NCI-H1694 treated with DMSO at 0.1 percent for 48 hours (cell line): ENCODE measurements at regions not wholly inside any gene's neighbourhood (a gene's known extent, or its start where the extent isn't known, plus 50 kb on each side); places are given as distances from the start of the nearest gene placed in this dataset.
"Not testable (repeated sequence)": the region's sequence is repeated elsewhere in the genome, so short reads cannot be mapped to it uniquely, and the experiment has no call there.

ENCODE experiments used
- DNase-seq: peaks from one replicate; lab custom pipeline; 2025; lab: John Stamatoyannopoulos, UW

DNA sequence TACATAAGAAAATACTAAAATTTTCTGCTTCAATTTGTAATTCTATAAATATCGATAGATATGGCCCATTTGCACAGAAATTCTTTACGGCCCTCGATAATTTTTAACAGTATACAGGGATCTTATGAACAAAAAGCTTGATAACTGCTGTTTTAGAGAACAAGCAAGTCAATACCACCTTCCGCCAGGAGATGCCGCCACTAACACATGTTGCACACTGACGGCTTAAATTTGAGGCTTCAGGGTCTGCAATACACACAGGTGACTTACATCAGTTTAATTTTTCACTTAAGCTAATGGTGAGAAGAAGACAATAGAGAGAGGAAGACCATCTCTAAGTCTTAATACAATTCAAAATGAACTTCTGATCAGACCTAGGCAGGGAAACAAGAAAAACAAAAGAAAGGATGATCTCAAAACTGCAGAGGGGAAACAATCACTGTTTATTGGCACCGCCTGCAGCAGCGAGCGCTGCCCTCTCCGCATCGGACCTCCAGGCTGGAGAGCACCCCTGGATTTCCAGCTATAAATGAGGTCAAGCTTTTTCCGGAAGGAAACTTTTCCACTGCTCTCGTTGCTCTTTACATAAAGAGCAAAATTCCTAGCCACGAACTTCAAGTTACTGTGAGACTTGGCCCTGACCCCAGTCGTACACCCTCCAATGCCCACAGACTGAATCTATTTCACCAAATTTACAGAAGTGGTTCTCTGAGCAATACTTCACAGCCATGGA lies 53.9 kb downstream of the OTOR start:
- peak; percentile 32 for DNase-seq

DNA sequence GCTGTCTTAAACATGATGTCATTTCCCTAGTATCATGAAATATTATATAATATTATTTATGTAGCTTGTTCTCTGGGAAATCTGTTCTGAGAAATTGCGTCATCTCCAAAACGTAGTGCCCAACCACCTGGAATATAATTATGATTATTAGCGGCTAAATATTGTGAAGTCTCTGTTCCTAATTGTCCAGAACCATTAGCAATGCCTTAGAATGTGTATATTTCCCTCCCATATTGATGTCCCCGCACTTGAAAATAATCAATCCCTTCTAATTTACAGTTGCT lies 54.4 kb downstream of the OTOR start:
- DNase-seq: no peak

DNA sequence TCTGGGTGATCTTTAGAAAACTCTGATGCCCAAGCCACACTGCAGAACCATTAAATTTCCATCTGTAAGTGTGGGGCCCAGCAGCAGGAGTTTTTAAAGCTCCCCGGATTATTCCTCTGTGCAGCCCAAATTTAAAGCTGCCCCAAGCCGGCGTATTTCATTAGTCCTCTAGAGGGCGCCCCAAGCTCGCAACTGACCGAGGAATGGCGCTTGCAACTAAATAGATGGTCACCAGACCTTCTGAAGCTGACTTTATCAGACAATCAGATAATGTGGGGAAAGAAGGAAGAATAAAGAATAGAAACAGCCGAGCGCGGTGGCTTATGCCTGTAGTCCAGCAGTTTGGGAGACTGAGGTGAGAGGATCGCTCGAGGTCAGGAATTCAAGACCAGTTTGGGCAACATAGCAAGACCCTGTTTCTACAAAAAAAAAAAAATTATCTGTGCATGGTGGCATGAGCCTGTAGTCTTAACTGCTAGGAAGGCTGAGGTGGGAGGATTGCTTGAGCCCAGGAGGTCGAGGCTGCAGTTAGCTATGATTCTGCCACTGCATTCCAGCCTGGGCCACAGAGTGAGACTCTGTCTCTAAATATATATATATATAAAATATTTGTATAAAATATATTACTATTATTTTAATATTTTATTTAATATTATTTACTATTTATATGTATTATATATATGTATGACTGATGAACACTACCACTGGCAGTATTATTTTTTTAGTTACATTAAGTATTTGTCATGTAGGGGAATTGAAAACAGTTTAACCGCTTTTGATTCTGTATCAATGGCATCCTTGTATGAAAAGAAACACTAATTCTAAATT lies 56.0 kb downstream of the OTOR start:
- DNase-seq: peak; percentile 52

DNA sequence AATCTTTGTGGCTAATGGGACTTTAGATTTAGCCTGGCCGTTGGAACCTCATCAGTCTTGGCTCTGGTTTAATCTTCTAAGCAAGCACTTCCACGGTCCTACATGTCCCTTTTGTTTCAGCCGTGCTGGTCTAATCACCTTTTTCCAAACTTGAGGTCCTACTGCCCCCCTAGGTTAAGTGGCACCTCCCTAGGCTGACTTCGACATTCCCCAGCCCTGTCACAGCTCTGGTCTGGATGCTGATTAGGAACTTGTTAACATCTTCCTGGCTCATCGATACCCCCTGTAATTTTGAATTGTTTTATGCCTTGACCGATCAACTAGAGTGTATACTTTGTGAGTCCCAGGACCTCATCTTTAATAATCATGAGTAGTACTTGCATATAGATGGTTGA lies 56.6 kb downstream of the OTOR start:
- DNase-seq: no peak

DNA sequence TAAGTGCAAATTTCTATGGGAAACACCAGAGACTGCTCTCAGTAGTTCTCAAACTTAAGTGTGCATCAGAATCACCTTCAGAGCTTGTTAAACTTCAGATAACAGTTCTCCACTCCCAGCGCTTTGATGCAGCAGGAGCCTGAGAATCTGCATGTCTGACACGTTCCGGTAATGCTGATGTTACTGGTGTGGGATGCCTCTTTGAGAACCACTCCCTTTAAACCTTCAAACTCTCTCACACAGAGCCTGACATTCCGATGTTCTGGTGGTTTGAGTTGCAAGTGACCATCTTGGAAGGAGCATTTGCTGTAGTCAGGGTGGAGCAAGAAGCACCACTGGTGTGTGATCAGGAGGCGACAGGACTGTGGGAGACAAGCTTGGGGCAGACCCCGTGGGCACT lies 57.9 kb downstream of the OTOR start:
- DNase-seq: no peak

DNA sequence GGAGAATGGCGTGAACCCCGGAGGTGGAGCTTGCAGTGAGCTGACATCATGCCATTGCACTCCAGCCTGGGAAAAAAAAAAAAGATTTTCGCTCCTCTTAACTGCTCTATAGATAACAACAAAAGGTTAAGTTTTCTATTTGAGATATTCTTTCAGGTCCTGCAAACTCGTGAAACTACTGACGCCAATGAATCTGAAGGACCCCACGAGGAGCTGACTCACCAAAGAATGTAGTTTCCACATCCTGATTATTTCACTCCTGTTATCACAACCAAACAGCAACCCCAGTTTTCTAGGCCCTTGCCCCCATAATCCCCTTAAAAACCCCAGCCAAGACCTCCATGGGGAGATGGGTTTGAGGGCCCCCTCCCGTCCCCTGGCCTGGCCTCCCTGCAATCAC lies 58.7 kb downstream of the OTOR start:
- no peak for DNase-seq

DNA sequence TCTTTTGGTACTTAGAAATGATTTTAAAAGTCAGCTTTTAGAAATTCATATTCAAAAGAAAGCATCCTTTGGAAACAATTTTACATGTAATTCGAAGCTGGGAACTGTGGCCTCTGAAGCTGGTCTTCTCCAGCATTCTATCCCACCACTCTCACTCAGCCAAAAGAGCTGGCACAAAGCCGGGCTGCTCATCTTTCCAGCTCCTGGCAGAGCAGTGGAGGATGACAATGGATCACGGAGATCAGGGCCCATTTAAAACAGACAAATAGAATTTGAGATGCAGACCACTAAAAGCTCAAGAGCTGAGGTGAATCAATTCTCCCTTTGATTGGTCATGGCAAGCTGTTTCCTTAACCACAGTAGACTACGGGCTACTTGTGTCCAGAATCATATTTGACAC lies 60.6 kb downstream of the OTOR start:
- no peak for DNase-seq

DNA sequence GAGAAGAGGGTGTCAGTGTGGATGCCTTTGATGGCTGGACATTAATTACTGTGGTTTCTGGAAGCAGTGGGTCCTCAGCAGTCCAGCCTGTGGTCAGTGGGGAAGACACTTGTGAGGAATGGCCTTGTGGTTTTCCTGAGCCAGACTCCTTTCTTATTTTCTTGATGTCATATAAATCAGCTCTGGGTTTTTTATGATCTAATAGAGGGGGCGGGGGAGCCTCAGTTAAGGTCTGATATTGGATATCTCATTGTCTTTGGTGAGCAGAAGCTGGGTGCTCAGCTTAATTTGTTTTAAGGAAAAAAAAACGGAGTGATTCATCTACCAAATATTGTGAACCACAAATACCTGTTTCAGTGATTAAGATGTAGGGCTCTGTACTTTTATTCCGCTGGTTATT lies 62.1 kb downstream of the OTOR start:
- no peak for DNase-seq

DNA sequence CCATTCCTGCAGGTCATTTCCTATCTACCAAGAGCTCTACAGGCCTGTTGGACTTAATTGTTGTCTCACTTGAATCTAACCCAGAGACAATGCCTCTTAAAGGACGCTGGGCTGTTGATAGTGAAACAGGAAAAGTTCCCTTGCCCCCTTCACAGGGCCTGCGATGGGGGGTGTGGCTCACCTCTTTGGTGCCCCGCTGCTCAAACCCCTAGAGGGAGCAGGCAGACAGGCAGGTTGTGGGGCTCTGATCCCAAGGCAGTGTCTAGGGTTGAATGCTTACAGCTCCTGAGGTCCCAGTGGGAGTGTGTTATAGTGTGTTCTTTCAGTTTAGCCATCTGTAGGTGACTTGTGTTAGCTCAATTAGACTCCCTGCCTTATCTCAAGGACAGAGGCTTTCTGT lies 68.0 kb downstream of the OTOR start:
- no peak for DNase-seq

DNA sequence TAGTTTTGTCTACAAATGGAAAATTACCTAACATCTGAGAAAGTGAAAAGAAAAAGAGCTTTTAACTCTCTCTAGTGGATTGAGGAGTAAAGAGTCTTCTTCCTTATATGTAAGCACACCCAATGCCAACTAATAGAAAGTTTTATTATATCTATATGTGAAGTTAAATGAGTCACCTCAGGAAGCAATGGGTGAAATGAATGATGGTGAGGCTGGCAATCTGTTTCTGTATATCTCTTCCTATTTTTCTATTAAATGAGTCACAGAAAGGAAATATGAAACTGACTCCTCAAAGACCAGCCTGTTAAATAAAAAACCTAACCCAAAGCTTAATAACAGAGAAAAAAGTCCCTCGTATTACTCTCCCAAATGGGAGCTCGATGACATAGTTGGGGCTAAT lies 71.3 kb downstream of the OTOR start:
- no peak for DNase-seq

DNA sequence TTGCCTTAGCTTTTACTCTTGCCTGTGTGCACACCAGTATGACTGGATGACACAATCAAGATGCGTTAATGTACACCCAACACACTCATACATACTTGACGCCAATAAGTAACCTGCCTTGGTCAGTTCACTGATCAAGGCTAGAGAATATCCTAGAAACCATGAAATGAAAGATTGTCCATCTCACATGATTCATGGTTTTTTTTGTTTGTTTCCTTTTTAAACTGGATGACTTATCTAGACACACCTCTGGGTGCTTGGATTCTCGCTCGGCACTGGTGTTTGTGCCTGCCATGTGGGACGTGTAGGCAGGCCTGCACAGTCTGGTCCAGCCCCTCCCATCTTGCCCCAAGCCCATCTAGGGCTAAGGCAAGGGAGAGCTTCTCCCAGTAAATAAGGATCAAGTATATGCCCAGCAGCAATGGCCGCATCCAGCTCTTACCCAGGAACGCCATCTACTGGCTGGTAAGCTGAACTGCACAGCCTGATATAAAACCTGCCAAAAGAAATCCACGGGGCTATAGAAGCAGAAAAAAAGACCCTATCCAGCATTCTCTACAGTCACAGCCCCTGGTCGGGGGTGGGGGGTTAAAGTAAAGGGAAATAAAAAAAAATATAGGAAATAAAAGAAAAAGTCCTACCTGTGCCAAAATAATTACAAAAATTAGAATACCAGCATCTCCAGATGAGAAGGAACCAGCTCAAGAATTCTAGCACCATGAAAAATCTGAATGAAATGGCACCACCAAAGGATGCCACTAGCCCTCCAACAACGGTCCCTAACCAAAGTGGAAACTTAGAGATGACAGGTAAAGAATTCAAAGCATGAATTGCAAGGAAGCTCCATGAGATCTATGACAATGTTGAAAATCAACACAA lies 73.3 kb downstream of the OTOR start:
- DNase-seq: peak; percentile 25

DNA sequence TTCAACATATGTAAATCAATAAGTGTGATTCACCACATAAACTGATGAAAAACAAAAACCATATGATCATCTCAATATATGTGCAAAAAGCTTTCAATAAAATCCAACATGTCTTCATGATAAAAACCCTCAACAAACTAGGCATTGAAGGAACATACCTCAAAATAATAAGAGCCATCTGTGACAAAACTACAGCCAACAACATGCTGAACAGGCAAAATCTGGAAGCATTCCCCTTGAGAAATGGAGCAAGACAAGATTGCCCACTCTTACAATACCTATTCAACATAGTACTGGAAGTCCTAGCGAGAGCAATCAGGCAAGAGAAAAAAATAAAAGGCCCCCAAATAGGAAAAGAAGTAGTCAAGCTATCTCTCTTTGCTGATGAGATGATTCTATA lies 76.5 kb downstream of the OTOR start:
- DNase-seq: no peak

DNA sequence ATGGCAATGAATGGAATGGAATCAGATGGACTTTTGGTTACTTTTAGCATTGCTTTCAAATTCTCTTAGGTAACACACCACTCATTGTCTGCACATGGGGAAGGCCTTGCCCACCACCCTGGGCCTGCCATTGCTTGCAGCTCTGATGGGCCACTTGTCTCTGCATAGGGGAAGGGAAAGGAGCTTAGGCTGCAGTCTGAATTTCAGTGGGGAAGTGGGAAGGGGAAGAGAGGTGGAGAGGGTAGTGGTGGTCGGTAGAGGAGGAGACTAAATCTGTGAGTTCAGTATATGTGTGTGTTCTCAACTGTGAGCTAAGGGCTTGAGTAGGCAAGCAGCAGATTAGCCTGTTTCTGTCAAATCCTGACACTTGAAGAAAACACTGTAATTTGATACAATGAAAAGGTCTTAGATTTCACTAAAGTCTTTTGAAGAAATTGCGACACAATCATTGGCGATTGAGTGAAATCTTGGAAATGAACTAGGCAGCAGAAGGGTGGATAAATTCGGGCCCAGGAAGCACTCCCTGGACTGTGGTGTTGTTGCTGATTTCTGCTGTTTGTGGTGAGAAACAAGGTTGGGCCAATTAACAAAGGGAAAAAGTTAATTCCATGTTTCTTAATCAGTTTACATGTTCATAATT lies 80.6 kb downstream of the OTOR start:
- DNase-seq: no peak

DNA sequence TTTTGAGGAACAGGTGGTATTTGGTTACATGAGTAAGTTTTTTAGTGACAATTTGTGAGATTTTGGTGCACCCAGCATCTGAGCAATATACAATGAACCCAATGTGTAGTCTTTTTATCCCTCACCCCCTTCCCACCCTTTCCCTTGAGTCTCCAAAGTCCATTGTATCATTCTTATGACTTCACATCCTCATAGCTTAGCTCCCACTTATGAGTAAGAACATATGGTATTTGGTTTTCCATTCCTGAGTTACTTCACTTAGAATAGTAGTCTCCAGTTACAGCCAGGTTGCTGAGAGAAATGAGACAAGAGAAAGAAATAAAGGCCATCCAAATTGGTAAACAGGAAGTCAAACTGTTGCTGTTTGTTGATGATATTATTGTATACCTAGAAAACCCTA lies 87.5 kb downstream of the OTOR start:
- DNase-seq: not testable (repeated sequence)

DNA sequence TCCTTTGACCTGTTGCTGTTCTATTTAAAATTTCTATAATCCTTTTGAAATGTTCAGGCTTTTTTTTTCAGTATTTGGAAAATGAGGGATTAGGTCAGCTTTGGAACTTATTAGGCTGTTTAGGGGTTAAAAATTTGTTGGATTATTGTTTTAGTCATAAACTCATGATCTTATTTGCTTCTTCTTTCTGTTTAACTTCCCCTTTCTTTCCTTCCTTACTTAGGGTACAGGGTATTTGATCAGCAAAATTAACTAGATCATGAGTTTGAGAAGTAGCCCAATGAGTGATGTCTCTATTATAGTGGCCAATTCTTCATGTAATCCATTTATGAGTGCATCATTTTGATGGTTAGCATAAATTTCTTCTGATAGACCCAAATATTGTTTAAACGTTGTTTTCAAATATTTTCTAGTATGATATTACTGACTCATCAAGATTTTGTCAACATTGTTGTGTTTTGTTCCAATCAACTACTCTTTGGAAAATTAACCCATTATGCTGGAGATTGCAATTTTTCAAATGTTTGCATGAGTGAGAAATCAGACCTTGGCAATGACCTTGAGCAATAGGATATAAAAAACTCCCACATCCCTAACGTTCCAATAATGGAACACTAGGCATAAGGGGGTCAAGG lies 94.4 kb downstream of the OTOR start:
- DNase-seq: no peak

DNA sequence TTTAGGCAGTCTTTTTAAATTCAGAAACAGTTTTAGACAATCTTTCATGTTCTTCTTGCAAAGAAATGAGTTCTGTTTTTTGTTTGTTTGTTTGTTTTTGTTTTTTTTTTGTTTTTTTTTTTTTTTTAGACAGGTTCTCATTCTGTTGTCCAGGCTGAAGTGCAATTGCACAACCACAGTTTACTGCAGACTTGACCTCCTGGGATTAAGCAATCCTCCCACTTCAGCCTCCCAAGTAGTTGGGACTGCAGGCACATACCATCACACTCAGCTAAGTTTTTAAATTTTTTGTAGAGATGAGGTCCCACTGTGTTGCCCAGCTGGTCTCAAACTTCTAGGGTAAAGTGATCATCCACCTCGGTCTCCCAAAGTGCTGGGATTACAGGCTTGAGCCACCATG lies 96.2 kb downstream of the OTOR start:
- no peak for DNase-seq

DNA sequence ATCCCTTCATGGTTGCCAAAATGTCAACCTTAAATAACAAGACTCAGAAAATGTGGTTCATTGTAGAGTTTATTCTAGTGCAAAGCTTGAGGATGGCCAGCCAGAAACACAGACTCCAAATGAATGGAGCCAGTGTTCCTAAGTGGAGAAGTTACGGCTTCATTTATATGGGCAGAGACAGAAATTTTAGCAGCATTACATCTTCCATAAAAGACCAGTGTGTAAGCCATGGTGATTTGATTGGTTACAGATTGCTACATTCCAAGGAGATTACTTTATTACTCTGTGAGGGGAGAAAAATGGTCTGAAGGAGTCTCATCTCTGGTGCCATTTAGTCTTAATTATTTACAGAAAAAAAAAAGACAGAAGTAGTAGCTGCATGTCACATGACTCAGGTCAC lies 97.8 kb downstream of the OTOR start:
- no peak for DNase-seq

DNA sequence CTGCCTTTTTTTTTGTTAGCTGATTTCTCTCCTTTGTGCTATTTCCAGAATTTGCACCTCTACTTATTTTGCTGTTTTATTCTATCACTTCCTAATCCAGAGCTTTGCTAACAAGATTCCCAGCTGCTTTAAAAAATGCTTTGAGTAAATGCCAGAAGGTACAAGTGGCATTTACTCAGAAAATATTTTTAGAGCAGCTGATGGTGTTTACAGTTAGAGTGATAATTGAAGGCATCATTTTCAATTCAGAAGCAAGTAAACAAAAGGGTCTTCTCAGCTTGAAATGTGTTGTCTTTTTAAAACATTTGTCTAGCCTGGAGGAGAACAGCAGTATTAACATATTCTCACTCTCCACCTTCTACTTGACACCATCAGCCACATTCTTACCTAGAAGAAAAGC lies 99.9 kb downstream of the OTOR start:
- peak; percentile 25 for DNase-seq

DNA sequence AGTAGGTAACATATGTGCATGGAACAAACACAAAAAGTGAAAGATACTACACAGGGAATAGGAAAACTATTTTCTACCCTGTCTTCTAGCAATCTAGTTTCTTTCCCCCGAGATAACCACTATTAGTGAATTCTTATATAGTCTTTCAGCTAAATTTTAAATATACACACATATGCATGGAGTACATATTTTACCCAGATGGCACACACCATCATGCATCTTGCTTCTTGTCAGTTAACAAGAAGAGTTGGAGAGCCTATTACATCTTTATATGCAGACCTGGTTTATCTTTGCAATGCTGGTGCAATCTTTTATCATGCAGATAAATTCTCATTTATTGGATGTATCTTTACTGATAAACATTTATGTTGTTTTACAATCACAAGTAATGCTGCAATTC lies 100.4 kb downstream of the OTOR start:
- no peak for DNase-seq

DNA sequence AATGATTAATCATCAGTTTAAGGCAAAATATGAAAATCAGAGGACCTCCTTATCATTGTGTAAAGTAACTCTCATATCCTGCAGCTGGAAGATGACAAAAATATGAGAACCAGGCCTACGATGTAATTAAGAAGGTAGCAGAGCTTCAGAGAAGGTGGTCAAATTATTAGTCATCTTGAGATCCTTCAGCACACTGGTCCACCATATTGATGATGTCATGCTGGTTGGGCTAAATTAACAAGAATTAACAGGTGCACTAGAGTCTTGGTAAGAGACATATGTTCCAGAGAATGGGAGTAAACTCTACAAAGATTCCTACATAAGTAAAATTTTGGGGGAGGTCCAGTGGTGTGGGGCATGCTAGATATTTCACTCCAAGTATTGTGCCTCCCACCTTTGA lies 112.8 kb downstream of the OTOR start:
- DNase-seq: no peak

DNA sequence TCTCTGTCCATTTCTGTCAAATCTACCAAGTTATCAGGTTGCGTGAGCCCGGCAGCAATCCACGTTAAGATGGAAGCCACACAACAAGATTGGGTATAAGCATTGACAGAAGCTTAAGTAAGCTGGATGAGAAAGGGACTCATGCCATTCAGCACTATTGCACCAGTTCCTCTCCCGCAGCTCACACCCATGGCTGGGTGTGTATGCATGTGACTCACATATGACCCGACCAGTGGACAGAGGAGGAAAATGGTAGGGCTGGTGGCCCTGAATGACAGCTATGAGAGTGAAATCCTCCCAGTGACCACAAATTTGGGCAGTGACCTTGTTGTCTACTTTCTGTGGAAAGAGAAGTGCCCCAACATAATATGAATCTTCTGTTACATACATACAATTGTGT lies 113.5 kb downstream of the OTOR start:
- no peak for DNase-seq

DNA sequence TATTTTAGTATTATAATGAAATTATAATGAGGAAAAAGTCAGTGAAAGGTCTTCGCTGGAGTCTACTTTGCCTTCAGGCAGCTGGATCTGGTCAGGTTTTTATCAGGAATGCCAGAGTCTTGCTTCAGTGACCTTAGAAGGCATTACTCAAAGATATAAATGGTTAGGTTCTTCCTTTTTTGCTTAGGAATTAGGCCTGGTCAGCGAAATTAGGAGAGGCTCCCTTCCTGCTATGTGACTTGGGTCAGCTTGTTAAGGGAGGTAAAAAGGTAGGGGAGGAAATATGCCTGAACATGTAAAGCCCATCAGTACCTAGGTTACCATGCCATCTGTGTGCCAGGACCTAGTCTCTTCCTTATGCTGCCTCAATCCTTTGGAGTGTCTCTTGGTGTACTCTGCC lies 115.1 kb downstream of the OTOR start:
- DNase-seq: no peak
